GM18502 (cell line): ENCODE measurements at regions not wholly inside any gene's neighbourhood (a gene's known extent, or its start where the extent isn't known, plus 50 kb on each side); places are given as distances from the start of the nearest gene placed in this dataset.
"Not testable (repeated sequence)": the region's sequence is repeated elsewhere in the genome, so short reads cannot be mapped to it uniquely, and the experiment has no call there.

Experiments
- ATAC-seq: cut with Tn5 transposase; IDR thresholded peaks from one replicate; pipeline ENCODE4 v1.9.1; 2021; ENCODE audit warnings: mild to moderate bottlenecking; ENCODE audit not compliant: unreplicated experiment, poor library complexity

- ATAC-seq, result no peak
These were observed 143.9 kb downstream of the MRPS6 start for GRCh38 chr21:34217263-34217662.

- no peak for ATAC-seq
These were observed 144.3 kb upstream of the KCNE2 start for GRCh38 chr21:34219334-34220060.

- no peak for ATAC-seq
These were observed 143.1 kb upstream of the KCNE2 start for GRCh38 chr21:34220556-34221195.

- ATAC-seq, result no peak
These were observed 142.3 kb upstream of the KCNE2 start for GRCh38 chr21:34221331-34222030.

- ATAC-seq, result no peak
These were observed 141.8 kb upstream of the KCNE2 start for GRCh38 chr21:34222031-34222335.

- ATAC-seq, result no peak
These were observed 140.4 kb upstream of the KCNE2 start for GRCh38 chr21:34223376-34223775.

GRCh38 chr21:34227386-34227852 is 136.4 kb upstream of the KCNE2 start:
- ATAC-seq, result no peak

GRCh38 chr21:34228792-34229191 is 135.0 kb upstream of the KCNE2 start:
- no peak for ATAC-seq

GRCh38 chr21:34229353-34229752 is 134.5 kb upstream of the KCNE2 start:
- ATAC-seq, result no peak

GRCh38 chr21:34233741-34234140 is 130.1 kb upstream of the KCNE2 start:
- ATAC-seq, result not testable (repeated sequence)

- ATAC-seq, result no peak
These were observed 128.3 kb upstream of the KCNE2 start for GRCh38 chr21:34235514-34235913.

- no peak for ATAC-seq
These were observed 120.8 kb upstream of the KCNE2 start for GRCh38 chr21:34242973-34243372.

- ATAC-seq, result no peak
These were observed 120.2 kb upstream of the KCNE2 start for GRCh38 chr21:34243562-34243961.

GRCh38 chr21:34252751-34253150 is 111.1 kb upstream of the KCNE2 start:
- ATAC-seq, result no peak

- ATAC-seq, result no peak
These were observed 108.7 kb upstream of the KCNE2 start for GRCh38 chr21:34255073-34255472.

- no peak for ATAC-seq
These were observed 103.4 kb upstream of the KCNE2 start for GRCh38 chr21:34260277-34261008.

- no peak for ATAC-seq
These were observed 101.9 kb upstream of the KCNE2 start for GRCh38 chr21:34261841-34262468.

GRCh38 chr21:34262469-34262845 is 101.3 kb upstream of the KCNE2 start:
- ATAC-seq, result no peak

GRCh38 chr21:34263629-34264028 is 100.2 kb upstream of the KCNE2 start:
- no peak for ATAC-seq

GRCh38 chr21:34266351-34266750 is 97.5 kb upstream of the KCNE2 start:
- ATAC-seq, result no peak
